NCI-H1105 (cell line): ENCODE measurements at regions not wholly inside any gene's neighbourhood (a gene's known extent, or its start where the extent isn't known, plus 50 kb on each side); places are given as distances from the start of the nearest gene placed in this dataset.
"Not testable (repeated sequence)": the region's sequence is repeated elsewhere in the genome, so short reads cannot be mapped to it uniquely, and the experiment has no call there.

Source experiments
- DNase-seq: peaks from one replicate; lab custom pipeline; 2025; lab: John Stamatoyannopoulos, UW

DNA sequence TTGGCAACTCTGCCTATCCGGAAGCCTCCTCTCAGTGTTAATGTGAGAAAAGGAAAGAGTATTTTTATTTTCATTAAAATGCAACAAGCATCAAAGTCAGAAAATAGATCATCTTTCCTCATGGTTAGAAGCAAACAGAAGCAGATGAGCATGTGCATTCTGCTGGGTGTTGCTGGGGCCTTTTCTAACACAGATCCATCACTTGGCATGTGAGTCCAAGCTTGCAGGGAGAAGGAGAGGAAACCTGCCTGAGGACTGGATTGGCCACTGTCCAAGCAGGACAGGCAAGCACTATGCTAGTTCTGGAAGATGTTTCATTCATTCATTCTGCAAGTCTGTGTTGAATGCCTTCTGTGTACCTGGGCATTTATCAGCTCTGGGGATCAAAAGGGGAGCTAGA lies 348.7 kb upstream of the PCSK5 start:
- DNase-seq: no peak

DNA sequence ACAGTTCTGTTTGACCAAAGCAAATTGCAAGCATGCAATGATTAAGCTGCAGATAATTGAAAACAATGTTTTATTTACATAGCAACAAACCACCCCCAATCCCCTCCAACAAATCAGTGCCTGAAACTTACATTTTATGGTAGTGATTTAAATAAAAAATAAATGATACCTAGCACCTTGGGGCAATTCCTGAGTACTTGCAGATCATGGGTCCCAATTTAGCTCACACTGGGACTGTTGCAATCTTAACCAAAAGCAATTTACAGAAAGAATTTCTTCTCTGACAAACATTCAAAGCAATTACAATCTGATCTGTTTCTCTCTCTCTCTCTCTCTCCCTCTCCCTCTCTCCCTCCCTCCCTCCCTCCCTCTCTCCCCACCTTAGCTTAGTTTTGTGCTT lies 345.7 kb upstream of the PCSK5 start:
- DNase-seq: no peak

DNA sequence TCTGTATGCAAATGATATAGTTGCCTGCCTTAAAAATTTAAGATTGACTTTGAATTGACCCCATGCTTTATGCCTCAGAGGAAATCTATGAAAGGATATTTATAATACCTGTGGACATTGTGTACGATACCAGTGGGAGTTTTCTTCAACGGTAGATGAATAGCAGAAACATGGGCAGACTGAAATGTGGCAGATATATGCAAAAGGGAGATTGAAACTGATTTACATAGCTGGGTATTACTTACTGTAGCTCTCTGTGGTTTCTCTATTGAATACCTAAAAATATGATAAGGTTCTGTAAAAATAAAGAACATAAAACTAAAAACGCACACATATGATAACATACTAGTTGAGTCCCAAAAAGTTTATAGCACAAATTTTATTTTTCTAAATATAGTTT lies 345.2 kb upstream of the PCSK5 start:
- no peak for DNase-seq

DNA sequence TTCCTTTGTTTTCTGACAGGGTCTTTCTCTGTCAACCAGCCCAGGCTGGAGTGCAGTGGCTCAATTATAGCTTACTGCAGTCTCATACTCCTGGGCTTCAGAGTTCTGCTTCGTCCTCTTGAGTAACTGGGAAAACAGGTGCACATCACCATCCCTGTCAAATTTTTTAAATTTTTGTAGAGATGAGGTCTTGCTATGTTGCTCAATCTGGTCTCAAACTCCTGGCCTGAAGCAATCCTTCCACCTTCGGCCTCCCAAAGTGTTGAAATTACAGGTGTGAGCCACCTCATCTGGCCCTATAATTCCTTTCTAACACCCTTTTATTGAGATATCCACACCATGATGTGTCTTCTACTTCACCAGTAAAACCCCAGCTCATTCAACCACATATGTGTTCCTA lies 341.6 kb upstream of the PCSK5 start:
- DNase-seq: no peak

DNA sequence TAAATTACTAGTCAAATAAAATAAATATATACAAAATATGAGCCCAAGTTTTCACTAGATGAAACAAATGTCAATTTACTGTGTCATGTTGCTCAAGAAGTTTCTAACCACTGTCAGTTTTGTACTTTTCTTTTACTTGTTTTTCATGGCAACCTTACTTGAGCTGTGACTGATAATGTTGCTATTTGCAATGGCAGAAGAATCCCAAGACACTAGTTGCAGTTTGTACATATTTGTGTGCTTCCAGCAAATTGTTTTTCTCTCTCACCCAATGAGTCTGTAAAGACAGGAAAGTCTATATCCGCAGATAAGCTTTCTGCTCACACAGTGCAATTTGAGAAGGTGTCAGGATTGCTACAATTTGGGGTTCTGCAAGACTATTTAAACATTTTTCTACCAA lies 338.6 kb upstream of the PCSK5 start:
- DNase-seq: no peak

DNA sequence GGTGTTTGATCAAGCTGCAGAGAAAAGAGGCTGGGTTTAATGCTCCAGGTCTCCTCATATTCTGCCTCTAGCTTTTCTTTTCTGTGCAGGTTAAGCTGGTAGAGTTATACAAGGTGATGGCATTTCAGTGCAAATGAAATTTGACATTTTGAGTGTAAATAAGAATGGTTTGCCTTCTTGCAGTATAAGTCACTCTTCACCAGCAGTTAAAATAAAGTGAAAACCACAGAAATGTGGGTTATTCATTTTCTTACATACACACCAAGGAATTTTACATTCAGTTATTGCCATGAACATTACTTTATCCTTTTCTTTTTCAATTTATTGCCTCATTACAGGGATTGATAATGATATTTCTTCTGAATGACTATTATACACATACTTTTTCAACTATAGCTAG lies 337.5 kb upstream of the PCSK5 start:
- DNase-seq: no peak

DNA sequence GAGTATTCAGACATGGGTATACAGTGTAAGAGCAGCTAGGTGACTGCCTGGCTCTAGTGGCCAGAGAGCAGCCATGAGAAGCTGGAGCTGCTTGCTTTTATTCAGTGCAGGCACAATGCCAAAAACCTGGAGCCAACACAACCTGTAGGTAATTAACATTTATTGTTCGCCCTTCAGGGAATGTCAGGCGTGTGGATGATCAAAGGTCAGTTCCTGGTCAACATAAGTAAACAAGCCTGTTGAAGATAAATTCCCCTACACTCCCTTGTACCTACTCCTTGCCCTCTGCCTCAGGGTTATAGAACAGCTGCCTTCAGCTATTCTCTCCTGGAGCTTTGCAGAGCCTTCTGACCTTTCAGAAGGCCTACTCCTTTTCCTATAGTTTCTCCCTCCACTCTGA lies 323.7 kb upstream of the PCSK5 start:
- not testable (repeated sequence) for DNase-seq

DNA sequence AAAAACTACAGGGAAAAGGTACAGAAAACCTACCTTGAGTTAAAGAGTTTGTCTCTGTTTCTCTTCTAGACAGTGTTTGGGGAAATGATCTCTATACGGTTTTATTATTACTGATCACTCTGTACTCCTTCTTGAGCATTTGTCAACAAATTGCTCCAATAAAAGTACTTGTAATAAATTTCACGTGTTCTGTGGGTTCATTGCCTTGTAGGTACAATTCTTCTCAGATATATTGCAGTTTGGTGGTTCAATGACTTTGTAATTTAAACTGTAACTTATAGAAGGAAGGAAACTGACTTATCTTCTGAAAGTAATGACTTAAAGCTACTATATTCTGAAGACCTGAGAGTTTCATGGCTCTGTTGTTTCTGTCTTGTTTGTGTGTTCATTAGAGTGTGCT lies 319.9 kb upstream of the PCSK5 start:
- no peak for DNase-seq

DNA sequence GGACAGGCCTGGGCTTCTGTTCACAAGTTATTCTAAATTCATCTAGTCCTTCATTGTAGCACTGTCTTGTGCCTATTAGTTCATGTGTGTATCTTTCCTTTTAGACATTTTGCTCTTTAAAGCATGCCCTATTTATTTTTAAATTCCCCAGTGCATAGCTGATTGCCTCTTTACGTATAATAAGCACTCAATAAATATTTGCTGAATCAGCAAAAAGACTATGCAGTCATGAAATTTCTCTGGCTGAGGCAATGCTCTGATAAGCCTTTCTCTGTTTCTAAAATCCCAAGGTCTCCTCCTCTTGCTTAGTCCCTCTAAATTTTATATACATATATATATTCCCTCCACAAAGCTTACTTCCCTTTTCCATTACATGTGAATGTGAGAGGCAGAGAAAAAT lies 315.9 kb upstream of the PCSK5 start:
- no peak for DNase-seq

DNA sequence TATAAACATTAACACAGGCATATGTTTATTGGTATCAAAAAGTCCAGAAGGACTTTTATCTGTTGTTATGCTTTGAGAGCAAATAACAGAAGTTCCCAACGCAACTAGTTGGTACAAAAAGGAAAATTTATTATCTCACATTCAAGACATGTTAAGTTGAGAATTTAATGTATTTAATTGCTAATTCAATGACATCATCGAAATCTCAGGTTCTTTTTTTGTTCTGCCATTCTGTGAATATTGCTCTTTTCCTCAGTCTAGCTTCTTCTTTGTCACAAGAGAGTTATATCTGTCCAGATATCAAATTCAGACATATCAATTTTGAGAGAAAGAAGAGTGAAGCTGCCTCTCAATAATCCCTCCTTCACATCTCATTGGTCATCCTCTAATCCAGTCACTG lies 307.6 kb upstream of the PCSK5 start:
- no peak for DNase-seq

DNA sequence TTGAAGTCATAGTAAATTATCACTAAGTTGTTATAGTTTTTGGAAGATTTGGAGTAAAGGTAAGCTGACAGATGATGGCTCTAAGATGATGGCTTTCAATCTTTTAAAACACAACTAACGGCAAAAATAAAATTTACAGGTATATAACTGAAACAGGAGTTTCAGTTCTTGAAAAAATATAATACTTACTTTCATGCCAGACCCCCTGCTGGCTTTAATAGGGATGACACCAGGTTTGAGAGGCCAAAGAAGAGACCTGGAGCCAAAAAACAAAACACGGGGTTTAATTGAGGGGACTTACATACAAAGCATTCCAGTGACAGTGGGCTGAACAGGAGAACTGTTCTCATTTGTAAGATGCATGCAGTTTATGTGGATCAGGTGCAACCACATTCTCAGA lies 301.7 kb upstream of the PCSK5 start:
- DNase-seq: no peak

DNA sequence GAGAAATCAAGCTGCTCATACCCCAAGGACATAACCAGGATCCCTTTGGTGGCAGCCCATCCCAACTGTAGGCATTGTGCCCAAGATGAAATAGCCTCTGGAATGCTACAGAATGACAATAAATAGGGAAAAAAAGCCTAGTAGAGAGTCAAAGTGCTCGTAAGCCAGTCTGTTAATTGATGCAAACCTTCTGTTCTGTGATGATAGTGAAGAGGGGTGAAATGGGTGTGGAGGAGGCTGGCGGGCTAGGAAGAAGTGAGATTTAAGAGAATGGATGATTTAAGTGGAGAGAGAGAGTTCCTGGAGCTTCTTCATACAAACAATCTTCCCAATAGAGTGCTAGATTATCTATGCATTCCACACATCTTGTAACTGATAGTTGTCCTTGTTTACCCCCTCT lies 301.0 kb upstream of the PCSK5 start:
- no peak for DNase-seq

DNA sequence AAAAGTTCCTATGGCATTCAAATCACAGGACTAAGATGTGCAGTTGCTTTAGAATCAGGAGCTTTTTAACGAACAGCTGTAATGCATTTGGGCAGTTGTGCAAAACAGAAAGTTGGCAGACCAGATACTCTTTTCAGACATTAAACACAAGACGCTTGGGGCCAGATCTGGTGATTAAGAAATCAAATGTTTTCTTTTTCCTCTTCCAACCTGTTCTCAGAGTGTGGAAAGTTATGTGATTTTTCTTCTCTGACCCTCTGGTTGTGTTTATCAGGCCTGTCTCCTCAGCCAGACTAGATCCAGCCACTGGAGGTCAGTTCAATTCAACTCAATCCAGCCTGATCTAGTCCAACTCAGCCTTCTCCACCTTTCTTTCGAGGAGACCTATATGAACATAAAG lies 298.5 kb upstream of the PCSK5 start:
- DNase-seq: no peak

DNA sequence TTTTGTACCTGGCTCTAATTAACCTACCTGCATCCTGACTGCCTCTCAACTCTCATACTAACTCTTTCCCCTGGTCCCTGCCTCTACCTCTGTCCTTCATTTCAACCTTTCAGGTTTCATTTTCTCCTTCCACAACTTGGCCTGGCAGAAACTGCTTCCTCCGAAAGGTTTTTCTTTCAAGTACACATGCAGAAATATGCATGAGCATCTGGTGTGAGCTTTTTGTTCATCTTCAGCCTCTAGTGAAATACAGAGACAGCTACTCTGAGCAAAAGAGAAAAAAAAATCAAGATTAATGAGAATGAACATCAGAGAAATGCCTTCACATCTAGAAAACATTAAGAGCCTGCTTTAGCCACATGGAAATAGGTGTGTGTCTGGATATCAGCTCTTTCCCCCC lies 297.9 kb upstream of the PCSK5 start:
- DNase-seq: no peak

DNA sequence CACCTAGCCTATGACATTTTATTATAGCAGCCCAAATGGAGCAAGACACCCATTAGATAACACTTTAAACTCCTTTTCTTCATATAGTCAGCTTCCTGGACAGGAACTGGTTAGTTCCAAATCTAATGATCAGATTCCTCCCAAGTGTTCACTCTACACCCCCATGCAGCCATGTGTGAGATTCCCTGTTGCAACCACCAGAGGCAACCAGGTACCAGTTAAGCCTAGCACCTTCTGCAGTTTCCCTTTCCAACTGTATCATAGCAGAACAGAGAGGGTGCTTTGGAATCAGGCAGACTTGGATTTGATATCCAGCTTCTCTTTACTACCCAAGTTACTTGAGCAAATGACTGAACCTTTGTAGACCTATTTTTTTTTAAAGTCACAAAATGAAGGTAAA lies 296.6 kb upstream of the PCSK5 start:
- no peak for DNase-seq

DNA sequence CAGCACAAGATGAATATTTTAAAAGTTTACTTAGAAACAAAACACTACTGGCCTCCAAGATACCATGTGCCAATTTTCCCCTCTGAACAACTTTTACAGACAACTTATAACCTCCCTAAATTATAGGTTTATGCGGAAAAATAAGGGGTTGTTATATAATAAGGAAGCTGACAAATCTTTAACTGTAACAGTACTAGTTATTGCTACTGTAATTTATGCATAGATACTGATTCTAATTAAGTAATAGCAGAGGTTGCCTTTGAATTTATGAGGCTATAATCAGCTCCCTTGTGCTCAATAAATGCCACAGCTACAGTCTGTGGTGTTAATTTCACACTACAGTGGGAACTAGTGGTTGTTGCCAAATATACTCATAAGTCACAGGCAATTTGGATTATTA lies 291.3 kb upstream of the PCSK5 start:
- DNase-seq: no peak

DNA sequence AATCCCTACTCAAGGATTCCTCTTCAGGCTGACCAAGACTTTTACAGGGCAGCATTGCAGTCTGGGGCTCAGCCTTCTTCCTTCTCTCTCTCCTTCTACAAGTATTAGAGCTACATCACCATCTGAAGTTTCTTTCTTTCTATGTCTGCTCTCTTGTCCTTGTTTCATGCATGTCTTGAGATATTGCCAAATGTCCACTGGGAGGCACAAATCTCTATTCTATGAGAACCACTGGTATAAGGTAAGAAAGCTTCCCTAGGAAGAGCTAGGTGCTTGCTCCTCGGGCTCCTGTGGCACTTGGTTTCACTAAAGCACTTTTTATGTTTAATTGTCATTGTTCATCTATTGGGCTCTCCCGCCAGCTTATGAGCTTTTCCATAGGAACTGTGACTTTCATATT lies 289.2 kb upstream of the PCSK5 start:
- DNase-seq: no peak

DNA sequence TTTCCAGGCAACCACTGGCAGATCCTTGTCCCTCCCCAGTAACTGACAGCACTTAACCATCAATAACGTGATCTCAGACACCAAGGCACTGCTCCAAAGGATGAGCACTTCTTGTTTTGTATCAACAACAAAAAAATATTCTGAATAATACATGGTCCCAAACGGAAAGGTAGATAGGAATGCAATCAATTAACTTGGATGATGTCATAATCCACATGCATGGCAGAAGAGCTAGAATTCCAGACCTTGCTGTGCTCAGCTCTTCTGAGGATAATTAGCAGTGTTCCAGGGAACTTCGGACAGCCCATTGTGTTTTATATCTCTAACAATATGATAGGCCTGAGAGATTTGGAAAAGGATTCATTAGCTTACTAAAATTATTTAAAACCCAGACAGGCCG lies 288.4 kb upstream of the PCSK5 start:
- no peak for DNase-seq

DNA sequence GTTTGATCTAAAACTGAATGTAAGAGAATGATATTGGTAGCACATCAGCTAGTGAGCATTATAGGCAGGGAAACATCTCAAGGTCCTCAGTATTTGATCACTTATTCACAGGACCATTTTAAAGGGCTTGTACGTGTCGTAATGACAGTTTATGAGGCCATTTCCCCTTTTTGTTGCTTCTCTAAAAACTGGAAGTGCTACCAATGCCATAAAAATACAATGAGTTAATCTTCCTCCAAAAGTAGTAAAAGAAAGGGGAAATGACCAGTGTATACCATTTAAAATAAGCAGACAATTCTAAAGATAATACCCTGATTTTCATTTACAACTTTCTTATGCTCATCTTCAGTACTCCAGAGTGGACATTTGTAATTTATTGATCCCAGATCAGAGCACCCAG lies 285.8 kb upstream of the PCSK5 start:
- DNase-seq: no peak

DNA sequence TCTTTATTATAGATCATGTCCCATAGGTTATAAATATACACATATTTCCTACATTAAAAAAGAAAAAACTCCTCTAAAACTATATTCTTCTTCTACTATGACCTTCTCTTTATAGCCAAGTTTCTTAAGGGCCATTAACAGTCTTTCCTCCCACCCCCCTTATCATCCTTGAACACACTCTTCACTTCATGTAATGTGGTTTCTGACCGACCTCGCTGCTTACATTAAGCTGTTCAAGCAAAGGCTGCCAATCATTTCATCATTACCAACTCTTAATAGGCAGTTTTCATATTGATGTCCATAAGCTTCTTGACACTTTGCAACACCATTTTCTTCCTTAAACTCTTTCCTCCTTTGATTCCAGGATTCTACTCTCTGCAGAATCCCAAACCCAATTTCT lies 283.0 kb upstream of the PCSK5 start:
- no peak for DNase-seq

DNA sequence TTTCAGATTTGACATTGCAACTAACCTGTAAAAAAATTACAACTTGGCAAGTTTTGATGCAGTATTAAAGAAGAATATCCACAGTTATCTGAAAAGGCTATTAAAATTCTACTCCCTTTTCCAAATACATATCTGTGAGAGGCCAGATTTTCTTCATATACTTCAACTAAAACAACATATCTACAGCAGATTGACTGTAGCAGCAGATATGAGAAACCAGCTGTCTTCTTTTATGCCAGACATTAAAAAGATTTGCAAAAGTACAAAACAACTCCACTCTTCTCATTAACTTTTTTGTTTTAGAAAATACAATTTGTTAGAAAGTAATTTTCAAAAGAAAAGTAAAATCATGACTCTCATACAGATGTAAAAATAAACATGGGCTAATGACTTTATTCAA lies 281.1 kb upstream of the PCSK5 start:
- DNase-seq: no peak

DNA sequence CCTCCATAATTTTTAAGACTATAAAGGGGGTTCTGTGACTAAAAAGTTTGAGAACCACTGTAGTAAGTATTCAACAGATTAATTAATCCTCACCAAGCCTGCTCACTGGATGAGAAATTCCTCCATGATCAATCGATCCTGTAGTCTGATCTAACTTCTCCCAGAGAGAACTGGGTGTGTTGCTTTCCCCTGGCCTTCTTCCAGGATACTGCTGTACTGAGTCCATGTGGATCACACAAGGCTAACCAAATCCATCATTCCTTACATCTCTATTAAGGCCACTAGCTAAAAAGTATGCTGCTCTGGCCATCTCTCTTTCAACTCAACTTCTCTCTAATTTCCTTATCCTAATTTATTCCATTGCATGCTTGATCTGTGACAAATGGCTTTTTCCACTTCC lies 280.2 kb upstream of the PCSK5 start:
- no peak for DNase-seq

DNA sequence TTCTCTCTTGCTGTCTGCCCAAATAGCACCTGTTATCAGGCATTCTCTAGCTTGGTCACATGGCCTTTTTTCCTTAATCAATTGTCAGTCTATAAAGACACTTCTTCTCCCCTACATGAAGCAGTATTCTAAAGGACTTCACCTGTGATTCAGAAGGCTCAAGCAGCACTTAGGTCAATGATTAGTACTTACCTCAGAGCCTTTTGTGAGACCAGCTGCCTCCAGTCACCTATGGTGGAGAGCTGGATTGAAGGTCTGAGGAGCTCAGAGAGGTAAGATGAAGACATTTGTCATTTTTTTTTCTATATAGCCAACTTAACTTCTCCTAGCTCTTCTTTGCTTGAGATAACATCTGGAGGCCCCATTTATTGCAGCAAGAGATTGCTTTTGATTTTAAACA lies 278.3 kb upstream of the PCSK5 start:
- DNase-seq: no peak

DNA sequence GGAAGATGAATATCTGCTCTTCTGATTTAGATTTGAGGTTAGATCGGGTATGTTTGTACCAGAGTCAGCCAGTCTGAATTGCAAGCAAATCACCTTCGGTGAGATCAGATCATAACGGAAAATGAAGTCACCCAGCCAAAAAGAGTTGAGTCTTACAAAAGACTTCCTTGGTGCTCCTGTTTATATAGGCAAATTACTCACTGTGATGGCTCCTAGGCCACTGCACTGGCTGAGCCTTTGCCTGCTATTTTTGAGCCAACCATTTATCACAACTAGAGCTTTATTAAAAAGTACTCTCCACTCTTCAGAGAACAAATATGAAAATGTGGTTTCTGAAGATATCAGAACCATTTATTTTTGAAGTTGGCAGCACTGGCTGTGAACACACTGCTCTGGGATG lies 277.7 kb upstream of the PCSK5 start:
- DNase-seq: no peak

DNA sequence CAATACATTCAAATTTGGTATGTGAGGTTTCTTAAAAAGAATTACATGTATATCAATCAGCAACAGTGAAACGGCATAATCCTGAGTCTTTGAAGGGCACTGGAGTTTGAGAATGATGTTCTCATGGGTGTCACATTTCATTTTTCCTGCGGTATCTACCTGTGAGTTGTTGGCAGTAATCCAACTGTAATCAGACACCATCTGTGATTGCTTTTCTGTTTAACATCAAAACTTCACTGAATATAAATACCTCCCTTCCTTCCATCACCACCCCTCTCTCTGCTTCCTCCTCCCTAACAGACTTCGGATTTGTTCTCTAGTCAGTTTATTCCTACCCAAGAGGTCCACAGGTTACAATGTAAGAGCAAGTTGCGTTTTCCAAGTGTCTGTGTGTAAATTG lies 275.2 kb upstream of the PCSK5 start:
- peak; percentile 86 for DNase-seq

DNA sequence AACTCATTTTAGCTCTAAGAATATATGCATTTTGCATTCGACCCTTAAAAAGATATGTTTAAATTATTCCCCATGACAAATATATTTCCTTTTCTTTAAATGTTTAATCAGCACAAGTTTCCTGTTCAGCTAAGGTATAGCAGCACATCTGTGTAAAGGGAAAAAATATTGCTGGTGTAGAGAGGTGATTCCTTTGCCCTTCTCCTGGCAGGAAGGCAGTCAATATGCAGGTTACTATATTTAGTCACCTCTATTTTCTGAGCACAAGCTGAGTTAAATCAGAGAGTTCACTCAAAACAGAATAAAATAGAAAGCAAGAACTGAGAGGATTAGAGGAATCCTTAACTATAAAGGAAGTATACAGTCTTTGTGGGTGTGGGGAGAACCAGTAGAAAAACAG lies 274.4 kb upstream of the PCSK5 start:
- DNase-seq: no peak
